Smooth muscle cell (in vitro differentiated cells): ENCODE measurements at regions not wholly inside any gene's neighbourhood (a gene's known extent, or its start where the extent isn't known, plus 50 kb on each side); places are given as distances from the start of the nearest gene placed in this dataset.
A peak's percentile ranks its signal among the peaks of the same experiment; 100 is the strongest.

Experiments
- DNase-seq: peaks from one replicate; lab custom pipeline; 2025; ENCODE audit not compliant: unreplicated experiment; lab: John Stamatoyannopoulos, UW
- H2AFZ ChIP-seq: fragments of 200-600 bp; sonication (generic); 2 replicates; pipeline ENCODE4 v1.6.0; 2016; ENCODE audit warnings: antibody characterized with exemption, low read depth, mild to moderate bottlenecking
- H3F3A ChIP-seq: fragments of 200-600 bp; sonication (generic); 2 replicates; pipeline ENCODE4 v1.6.0; 2017; ENCODE audit warnings: antibody characterized with exemption, low read depth
- H3K27ac ChIP-seq: fragments of 200-600 bp; sonication (generic); 2 replicates; pipeline ENCODE4 v1.5.1; 2016; ENCODE audit warnings: low read depth, mild to moderate bottlenecking
- H3K27me3 ChIP-seq: fragments of 200-600 bp; sonication (generic); 2 replicates; pipeline ENCODE4 v1.6.1; 2016; ENCODE audit warnings: low read depth, mild to moderate bottlenecking
- H3K36me3 ChIP-seq: fragments of 200-600 bp; sonication (generic); 2 replicates; pipeline ENCODE4 v1.5.1; 2016; ENCODE audit warnings: low read depth
- H3K4me1 ChIP-seq: fragments of 200-600 bp; sonication (generic); 2 replicates; pipeline ENCODE4 v1.5.1; 2016; ENCODE audit warnings: low read depth
- H3K4me2 ChIP-seq: fragments of 200-600 bp; sonication (generic); 2 replicates; pipeline ENCODE4 v1.6.0; 2016; ENCODE audit warnings: mild to moderate bottlenecking
- H3K4me3 ChIP-seq: fragments of 200-600 bp; sonication (generic); 2 replicates; pipeline ENCODE4 v1.5.1; 2016; ENCODE audit warnings: mild to moderate bottlenecking
- H3K79me2 ChIP-seq: fragments of 200-600 bp; sonication (generic); 2 replicates; pipeline ENCODE4 v1.6.0; 2016; ENCODE audit warnings: low read depth, mild to moderate bottlenecking
- H3K9ac ChIP-seq: fragments of 200-600 bp; sonication (generic); 2 replicates; pipeline ENCODE4 v1.6.0; 2016; ENCODE audit warnings: low read depth
- H3K9me3 ChIP-seq: fragments of 200-600 bp; sonication (generic); replicated peaks from 2 replicates; pipeline ENCODE4 v1.5.1; 2016; ENCODE audit warnings: low read depth
- H4K20me1 ChIP-seq: fragments of 200-600 bp; sonication (generic); 2 replicates; pipeline ENCODE4 v1.6.0; 2016; ENCODE audit warnings: low read depth
- CTCF ChIP-seq: fragments of 200-600 bp; sonication (generic); IDR thresholded peaks from 2 replicates; pipeline ENCODE4 v1.5.1; 2017; ENCODE audit warnings: borderline replicate concordance, mild to moderate bottlenecking, antibody characterized with exemption; ENCODE audit not compliant: insufficient read depth, poor library complexity, severe bottlenecking
- whole genome bisulfite sequencing: methylation state at CpG from one replicate; pipeline ENCODE4 v1.1.7; 2016; ENCODE audit warnings: low lambda C conversion rate; 5-methylcytosine and 5-hydroxymethylcytosine counted together

- H4K20me1 ChIP-seq, result no peaks in the 10 kb centered on the region
- peaks cover 10% of the 10 kb centered on the region for H3K27me3 ChIP-seq
- no peak overlapping the region for H3K27ac ChIP-seq
- H3K9me3 ChIP-seq, result no peaks in the 10 kb centered on the region
- H3K36me3 ChIP-seq, result no peaks in the 10 kb centered on the region
- no peak overlapping the region for H2AFZ ChIP-seq
- no peaks in the 10 kb centered on the region for H3F3A ChIP-seq
- no peak overlapping the region for H3K9ac ChIP-seq
- DNase-seq, result no peak
- TF ChIP-seq CTCF, result no peak
- peaks cover 2% of the 10 kb centered on the region for H3K4me1 ChIP-seq
- no peak overlapping the region for H3K4me2 ChIP-seq
- WGBS, result 86% methylated on average over 1 of the region's 1 CpG
- H3K4me3 ChIP-seq, result no peak overlapping the region
- H3K79me2 ChIP-seq, result no peaks in the 10 kb centered on the region
These were observed 50.5 kb upstream of the HSPA12A start for GRCh38 chr10:116792817-116793216.

DNA sequence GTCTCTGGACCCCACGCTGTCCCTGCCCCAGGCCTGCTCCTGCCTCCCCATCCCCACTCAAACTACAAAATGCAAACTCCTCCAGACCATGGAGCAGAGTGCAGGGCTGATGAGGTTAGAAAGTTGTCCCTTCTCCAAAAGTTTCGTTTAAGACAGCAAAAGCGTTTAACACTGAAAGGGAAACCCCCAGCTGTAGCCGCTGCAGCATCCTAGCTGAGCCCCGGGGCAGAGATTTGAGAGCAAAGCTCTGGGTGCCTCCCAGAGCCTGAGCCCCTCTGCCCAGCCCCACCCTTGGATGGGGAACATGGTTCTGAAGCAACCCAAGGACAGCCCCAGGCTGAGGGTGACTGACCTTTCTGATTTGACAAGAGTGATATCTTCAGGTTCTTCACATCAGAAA lies 52.8 kb upstream of the ENO4 start:
- H3K36me3 ChIP-seq, result no peaks in the 10 kb centered on the region
- H4K20me1 ChIP-seq, result no peaks in the 10 kb centered on the region
- WGBS, result 71% methylated on average over 5 of the region's 5 CpGs
- TF ChIP-seq CTCF, result no peak
- H3K4me3 ChIP-seq, result no peak overlapping the region
- no peaks in the 10 kb centered on the region for H3K79me2 ChIP-seq
- no peak overlapping the region for H3K9ac ChIP-seq
- no peak overlapping the region for H3K4me2 ChIP-seq
- H2AFZ ChIP-seq, result no peak overlapping the region
- H3K27me3 ChIP-seq, result peaks cover 18% of the 10 kb centered on the region
- H3F3A ChIP-seq, result no peaks in the 10 kb centered on the region
- no peaks in the 10 kb centered on the region for H3K4me1 ChIP-seq
- DNase-seq, result no peak
- H3K27ac ChIP-seq, result no peak overlapping the region
- H3K9me3 ChIP-seq, result no peaks in the 10 kb centered on the region

- Histone ChIP-seq H4K20me1 (no peaks in the 10 kb centered on the region), H2AFZ (no peak overlapping the region), H3K4me3 (no peak overlapping the region), H3K27me3 (peaks cover 18% of the 10 kb centered on the region), H3K79me2 (no peaks in the 10 kb centered on the region), H3K9ac (no peak overlapping the region), H3K36me3 (no peaks in the 10 kb centered on the region), H3K9me3 (no peaks in the 10 kb centered on the region), H3K4me1 (no peaks in the 10 kb centered on the region), H3K27ac (no peak overlapping the region), H3F3A (no peaks in the 10 kb centered on the region), H3K4me2 (no peak overlapping the region)
- 23% methylated on average over 9 of the region's 9 CpGs for WGBS
- TF ChIP-seq CTCF, result peak; percentile 98
- peak; percentile 26 for DNase-seq
These were observed 52.3 kb upstream of the ENO4 start for GRCh38 chr10:116796910-116797513.

GRCh38 chr10:116798859-116799258 lies 50.4 kb upstream of the ENO4 start:
- 95% methylated on average over 6 of the region's 6 CpGs for WGBS
- TF ChIP-seq CTCF, result no peak
- Histone ChIP-seq H3K4me1 (no peaks in the 10 kb centered on the region), H3K79me2 (no peaks in the 10 kb centered on the region), H2AFZ (no peak overlapping the region), H4K20me1 (no peaks in the 10 kb centered on the region), H3K4me2 (no peak overlapping the region), H3K4me3 (no peak overlapping the region), H3F3A (no peaks in the 10 kb centered on the region), H3K36me3 (no peaks in the 10 kb centered on the region), H3K27ac (no peak overlapping the region), H3K9me3 (no peaks in the 10 kb centered on the region), H3K9ac (no peak overlapping the region), H3K27me3 (peaks cover 8% of the 10 kb centered on the region)
- DNase-seq, result no peak
